ENCODE measurements at regions not wholly inside any gene's neighbourhood (a gene's known extent, or its start where the extent isn't known, plus 50 kb on each side); places are given as distances from the start of the nearest gene placed in this dataset.

DNA sequence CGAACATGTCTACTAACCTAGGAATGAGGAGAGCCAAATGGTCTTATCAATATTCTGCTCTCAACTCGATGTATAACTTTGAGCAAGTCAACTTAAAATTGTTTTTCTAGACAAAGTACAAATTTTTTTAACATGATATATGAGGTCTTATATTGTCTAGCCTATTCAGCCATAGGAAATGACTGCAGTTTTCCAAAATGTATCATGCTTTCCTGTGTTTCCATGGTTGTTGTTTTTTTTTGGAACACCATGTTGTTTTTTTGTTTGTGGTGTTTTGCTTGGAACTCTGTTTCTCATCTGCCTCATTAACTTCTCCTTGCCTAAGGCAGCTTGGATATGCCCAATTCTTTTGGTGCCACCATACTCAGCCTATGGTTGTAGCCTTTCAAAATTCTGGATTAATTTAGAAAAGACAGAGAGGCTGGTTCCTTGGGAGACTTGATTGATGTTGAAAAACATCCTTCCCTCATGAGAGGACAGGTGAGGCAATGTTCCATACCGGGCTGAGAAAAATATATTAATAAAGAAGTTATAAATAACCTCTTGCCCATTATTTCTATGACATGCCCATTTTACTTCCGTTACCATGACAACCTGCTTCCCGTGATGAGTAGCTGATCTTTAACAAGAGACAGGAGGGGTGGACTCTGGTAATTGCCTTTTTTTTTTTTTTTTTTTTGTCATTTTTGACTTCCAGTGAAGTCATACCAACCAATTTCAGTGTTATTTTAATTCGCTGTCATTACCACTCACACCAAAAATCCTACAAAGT lies 687.9 kb upstream of the GRM7 start:
- no peak overlapping the region for H3K4me3 ChIP-seq (ENCODE audit: low read depth, low read length, poor library complexity, severe bottlenecking)
- POLR2A ChIA-PET = interaction anchor here (0.6 to 0.9 kb wide), 5 partner anchors 15 to 616 kb away, joined by 3 to 4 read pairs (median 3); no protein-coding TSS in a partner anchor
- no peaks in the 10 kb centered on the region for H3K9me3 ChIP-seq (ENCODE audit: low read length)
- no peaks in the 10 kb centered on the region for H4K20me1 ChIP-seq (ENCODE audit: insufficient read depth, low read length)
- H3K27ac ChIP-seq (ENCODE audit: low read depth, low read length, poor library complexity, severe bottlenecking) = no peak overlapping the region
- no peak overlapping the region for H2AFZ ChIP-seq (ENCODE audit: low read length)
- CTCF ChIA-PET (ENCODE audit: unreplicated experiment) = no interaction called here
- no TSS peak for BruUV-seq (replicated peaks)
- no peaks in the 10 kb centered on the region for H3K4me1 ChIP-seq (ENCODE audit: insufficient read depth, low read length, poor library complexity, severe bottlenecking)
- intact Hi-C loops (cut with micrococcal nuclease; ENCODE audit: unreplicated experiment) = no loop called here
- no peak for DNase-seq (ENCODE audit: low spot score)
- TF ChIP-seq EZH2phosphoT487 (IDR thresholded peaks at IDR 0.05; ENCODE audit: borderline replicate concordance, low read depth, low read length) = no peak
- TF ChIP-seq, protein P1, sequence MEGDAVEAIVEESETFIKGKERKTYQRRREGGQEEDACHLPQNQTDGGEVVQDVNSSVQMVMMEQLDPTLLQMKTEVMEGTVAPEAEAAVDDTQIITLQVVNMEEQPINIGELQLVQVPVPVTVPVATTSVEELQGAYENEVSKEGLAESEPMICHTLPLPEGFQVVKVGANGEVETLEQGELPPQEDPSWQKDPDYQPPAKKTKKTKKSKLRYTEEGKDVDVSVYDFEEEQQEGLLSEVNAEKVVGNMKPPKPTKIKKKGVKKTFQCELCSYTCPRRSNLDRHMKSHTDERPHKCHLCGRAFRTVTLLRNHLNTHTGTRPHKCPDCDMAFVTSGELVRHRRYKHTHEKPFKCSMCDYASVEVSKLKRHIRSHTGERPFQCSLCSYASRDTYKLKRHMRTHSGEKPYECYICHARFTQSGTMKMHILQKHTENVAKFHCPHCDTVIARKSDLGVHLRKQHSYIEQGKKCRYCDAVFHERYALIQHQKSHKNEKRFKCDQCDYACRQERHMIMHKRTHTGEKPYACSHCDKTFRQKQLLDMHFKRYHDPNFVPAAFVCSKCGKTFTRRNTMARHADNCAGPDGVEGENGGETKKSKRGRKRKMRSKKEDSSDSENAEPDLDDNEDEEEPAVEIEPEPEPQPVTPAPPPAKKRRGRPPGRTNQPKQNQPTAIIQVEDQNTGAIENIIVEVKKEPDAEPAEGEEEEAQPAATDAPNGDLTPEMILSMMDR (conservative IDR thresholded peaks at IDR 0.05; ENCODE audit: low read length) = no peak
- H3K4me2 ChIP-seq (ENCODE audit: low read length) = no peak overlapping the region
- H3K9me2 ChIP-seq (ENCODE audit: insufficient read depth, low read length) = no peaks in the 10 kb centered on the region
- no peaks in the 10 kb centered on the region for H3K36me3 ChIP-seq (ENCODE audit: insufficient read depth, low read length)
- no peaks in the 10 kb centered on the region for H3K79me2 ChIP-seq (ENCODE audit: insufficient read depth, low read depth, low read length)

DNA sequence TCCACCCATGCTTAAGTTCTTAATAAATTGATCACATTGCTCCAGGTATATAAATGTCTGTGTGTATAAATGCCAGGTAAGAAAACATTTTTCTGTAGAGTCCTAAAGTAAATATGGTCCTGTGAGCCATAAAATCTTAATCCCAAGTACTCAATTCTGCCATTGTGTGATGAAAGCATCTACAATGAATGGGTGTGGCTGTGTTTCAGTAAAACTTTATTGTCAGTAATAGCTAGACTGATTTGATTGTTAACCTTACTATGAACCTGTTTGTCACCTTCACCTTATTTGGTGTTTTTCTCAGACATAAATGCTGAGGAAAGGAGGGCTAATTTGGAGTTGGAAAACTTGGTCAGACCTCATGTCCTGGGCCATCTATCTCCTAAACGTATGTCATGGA lies 683.5 kb upstream of the GRM7 start:
- no peaks in the 10 kb centered on the region for H3K4me1 ChIP-seq (ENCODE audit: insufficient read depth, low read length, poor library complexity, severe bottlenecking)
- no peaks in the 10 kb centered on the region for H3K9me2 ChIP-seq (ENCODE audit: insufficient read depth, low read length)
- CTCF ChIA-PET (ENCODE audit: unreplicated experiment) = no interaction called here
- no peaks in the 10 kb centered on the region for H3K36me3 ChIP-seq (ENCODE audit: insufficient read depth, low read length)
- H3K4me2 ChIP-seq (ENCODE audit: low read length) = no peak overlapping the region
- no peak for TF ChIP-seq EZH2phosphoT487 (IDR thresholded peaks at IDR 0.05; ENCODE audit: borderline replicate concordance, low read depth, low read length)
- TF ChIP-seq, protein P1 (conservative IDR thresholded peaks at IDR 0.05; ENCODE audit: low read length) = no peak
- BruUV-seq (replicated peaks) = no TSS peak
- H3K27ac ChIP-seq (ENCODE audit: low read depth, low read length, poor library complexity, severe bottlenecking) = no peak overlapping the region
- no peaks in the 10 kb centered on the region for H3K79me2 ChIP-seq (ENCODE audit: insufficient read depth, low read depth, low read length)
- no peak for DNase-seq (ENCODE audit: low spot score)
- no peak overlapping the region for H2AFZ ChIP-seq (ENCODE audit: low read length)
- no peaks in the 10 kb centered on the region for H3K9me3 ChIP-seq (ENCODE audit: low read length)
- H4K20me1 ChIP-seq (ENCODE audit: insufficient read depth, low read length) = no peaks in the 10 kb centered on the region
- intact Hi-C loops (cut with micrococcal nuclease; ENCODE audit: unreplicated experiment) = no loop called here
- POLR2A ChIA-PET = no interaction called here
- H3K4me3 ChIP-seq (ENCODE audit: low read depth, low read length, poor library complexity, severe bottlenecking) = no peak overlapping the region

DNA sequence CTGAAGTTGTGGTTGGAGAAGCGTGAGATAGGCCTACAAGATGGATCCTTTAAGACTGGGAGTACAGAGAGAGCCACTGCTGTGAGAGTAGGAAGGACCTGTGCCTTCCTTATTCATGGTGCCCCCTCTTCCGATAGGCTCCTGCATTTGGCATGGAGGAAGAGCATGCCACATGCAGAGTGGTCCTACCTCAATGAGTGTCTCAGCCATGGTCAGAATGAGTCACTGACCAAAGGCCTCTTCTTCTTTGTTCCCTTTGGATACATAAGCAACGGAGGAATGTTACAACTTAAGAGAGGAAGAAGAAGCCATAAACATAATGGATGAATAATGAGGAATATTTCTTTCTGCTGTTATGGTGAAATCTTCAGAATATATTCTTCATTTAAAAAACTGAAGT lies 681.2 kb upstream of the GRM7 start:
- ChIA-PET POLR2A (interaction anchor here (0.5 kb wide), 1 partner anchor 667 kb away, joined by 3 read pairs; no protein-coding TSS in a partner anchor), CTCF (ENCODE audit: unreplicated experiment) (no interaction called here)
- Histone ChIP-seq H3K79me2 (ENCODE audit: insufficient read depth, low read depth, low read length) (no peaks in the 10 kb centered on the region), H3K4me3 (ENCODE audit: low read depth, low read length, poor library complexity, severe bottlenecking) (no peak overlapping the region), H3K27ac (ENCODE audit: low read depth, low read length, poor library complexity, severe bottlenecking) (no peak overlapping the region), H3K4me1 (ENCODE audit: insufficient read depth, low read length, poor library complexity, severe bottlenecking) (no peaks in the 10 kb centered on the region), H3K4me2 (ENCODE audit: low read length) (no peak overlapping the region), H3K9me3 (ENCODE audit: low read length) (no peaks in the 10 kb centered on the region), H3K36me3 (ENCODE audit: insufficient read depth, low read length) (no peaks in the 10 kb centered on the region), H4K20me1 (ENCODE audit: insufficient read depth, low read length) (no peaks in the 10 kb centered on the region), H3K9me2 (ENCODE audit: insufficient read depth, low read length) (no peaks in the 10 kb centered on the region), H2AFZ (ENCODE audit: low read length) (no peak overlapping the region)
- BruUV-seq (replicated peaks) = no TSS peak
- no peak for DNase-seq (ENCODE audit: low spot score)
- intact Hi-C loops (cut with micrococcal nuclease; ENCODE audit: unreplicated experiment) = no loop called here
- TF ChIP-seq EZH2phosphoT487 (IDR thresholded peaks at IDR 0.05; ENCODE audit: borderline replicate concordance, low read depth, low read length) = no peak
- TF ChIP-seq, protein P1 (conservative IDR thresholded peaks at IDR 0.05; ENCODE audit: low read length) = no peak

Data from OCI-LY7 (cell line).